Loucy (cell line): ENCODE measurements at regions not wholly inside any gene's neighbourhood (a gene's known extent, or its start where the extent isn't known, plus 50 kb on each side); places are given as distances from the start of the nearest gene placed in this dataset.

Experiments
- H2AFZ ChIP-seq: fragments of 200-600 bp; sonication (generic); 2 replicates; pipeline ENCODE4 v1.6.0; 2016; ENCODE audit warnings: antibody characterized with exemption, mild to moderate bottlenecking, low read length, moderate library complexity
- H3F3A ChIP-seq: fragments of 200-600 bp; 2 replicates; pipeline ENCODE4 v1.6.0; 2016; ENCODE audit warnings: antibody characterized with exemption, low read depth, mild to moderate bottlenecking
- H3K27me3 ChIP-seq: fragments of 200-600 bp; sonication (generic); 2 replicates; pipeline ENCODE4 v1.6.1; 2014; ENCODE audit warnings: low read length, mild to moderate bottlenecking; ENCODE audit not compliant: insufficient read depth, poor library complexity, severe bottlenecking
- H3K36me3 ChIP-seq: fragments of 200-600 bp; sonication (generic); 2 replicates; pipeline ENCODE4 v1.6.1; 2016; ENCODE audit warnings: low read length; ENCODE audit not compliant: insufficient read depth
- H3K4me1 ChIP-seq: fragments of 200-600 bp; sonication (generic); 2 replicates; pipeline ENCODE4 v1.5.1; 2014; ENCODE audit warnings: low read length, mild to moderate bottlenecking; ENCODE audit not compliant: insufficient read depth, poor library complexity, severe bottlenecking
- H3K4me2 ChIP-seq: fragments of 200-600 bp; sonication (generic); 2 replicates; pipeline ENCODE4 v1.6.0; 2014; ENCODE audit warnings: antibody characterized with exemption, low read length, low read depth, mild to moderate bottlenecking; ENCODE audit not compliant: poor library complexity, severe bottlenecking
- H3K4me3 ChIP-seq: fragments of 200-600 bp; sonication (generic); 2 replicates; pipeline ENCODE4 v1.5.1; 2014; ENCODE audit warnings: low read length, mild to moderate bottlenecking, mixed read lengths; ENCODE audit not compliant: poor library complexity, severe bottlenecking
- H3K79me2 ChIP-seq: fragments of 200-600 bp; sonication (generic); 2 replicates; pipeline ENCODE4 v1.6.1; 2014; ENCODE audit warnings: low read length; ENCODE audit not compliant: insufficient read depth
- H3K9ac ChIP-seq: fragments of 200-600 bp; sonication (generic); 2 replicates; pipeline ENCODE4 v1.6.0; 2014; ENCODE audit warnings: mild to moderate bottlenecking, low read depth, low read length, moderate library complexity; ENCODE audit not compliant: poor library complexity, severe bottlenecking
- H3K9me2 ChIP-seq: fragments of 200-600 bp; sonication (generic); replicated peaks from 2 replicates; pipeline ENCODE4 v1.6.1; 2016; ENCODE audit warnings: low read depth, low read length, mixed read lengths
- H3K9me3 ChIP-seq: fragments of 200-600 bp; sonication (generic); 2 replicates; pipeline ENCODE4 v1.6.1; 2014; ENCODE audit warnings: mild to moderate bottlenecking, antibody characterized with exemption, low read length, low read depth; ENCODE audit not compliant: insufficient read depth
- H4K20me1 ChIP-seq: fragments of 200-600 bp; sonication (generic); 2 replicates; pipeline ENCODE4 v1.6.0; 2014; ENCODE audit warnings: antibody characterized with exemption, low read length, mild to moderate bottlenecking; ENCODE audit not compliant: insufficient read depth, poor library complexity, severe bottlenecking
- CTCF ChIP-seq: fragments of 200-600 bp; sonication (generic); conservative IDR thresholded peaks from 2 replicates; pipeline ENCODE4 v1.5.1; 2014; ENCODE audit warnings: mild to moderate bottlenecking, antibody characterized with exemption, low read length
- EZH2phosphoT487 ChIP-seq: fragments of 200-600 bp; IDR thresholded peaks from 2 replicates; pipeline ENCODE4 v1.6.1; 2018; ENCODE audit warnings: antibody characterized with exemption, mild to moderate bottlenecking, moderate library complexity, borderline replicate concordance

GRCh38 chr10:64952042-64952441 lies 1430.8 kb downstream of the REEP3 start:
- no peak overlapping the region for H3K4me3 ChIP-seq
- no peaks in the 10 kb centered on the region for H3K79me2 ChIP-seq
- no peaks in the 10 kb centered on the region for H3K36me3 ChIP-seq
- H4K20me1 ChIP-seq: no peaks in the 10 kb centered on the region
- no peak overlapping the region for H3K4me2 ChIP-seq
- TF ChIP-seq CTCF (no peak), EZH2phosphoT487 (no peak)
- no peak overlapping the region for H2AFZ ChIP-seq
- no peaks in the 10 kb centered on the region for H3K27me3 ChIP-seq
- H3K9me2 ChIP-seq: no peaks in the 10 kb centered on the region
- H3K4me1 ChIP-seq: no peaks in the 10 kb centered on the region
- no peak overlapping the region for H3K9ac ChIP-seq
- no peaks in the 10 kb centered on the region for H3K9me3 ChIP-seq
- H3F3A ChIP-seq: no peaks in the 10 kb centered on the region

- Histone ChIP-seq H3K4me1 (no peaks in the 10 kb centered on the region), H3F3A (no peaks in the 10 kb centered on the region), H3K79me2 (no peaks in the 10 kb centered on the region), H3K4me2 (no peak overlapping the region), H4K20me1 (no peaks in the 10 kb centered on the region), H3K9me2 (no peaks in the 10 kb centered on the region), H3K9ac (no peak overlapping the region), H3K9me3 (no peaks in the 10 kb centered on the region), H2AFZ (no peak overlapping the region), H3K4me3 (no peak overlapping the region), H3K27me3 (no peaks in the 10 kb centered on the region), H3K36me3 (no peaks in the 10 kb centered on the region)
- no peak for TF ChIP-seq CTCF
These were observed 1435.2 kb downstream of the REEP3 start for GRCh38 chr10:64956441-64956840.

GRCh38 chr10:64959116-64959515 lies 1437.9 kb downstream of the REEP3 start:
- Histone ChIP-seq H4K20me1 (no peaks in the 10 kb centered on the region), H3F3A (no peaks in the 10 kb centered on the region), H3K9me3 (no peaks in the 10 kb centered on the region), H3K36me3 (no peaks in the 10 kb centered on the region), H3K4me2 (no peak overlapping the region), H3K9me2 (no peaks in the 10 kb centered on the region), H3K9ac (no peak overlapping the region), H3K4me3 (no peak overlapping the region), H3K4me1 (no peaks in the 10 kb centered on the region), H2AFZ (no peak overlapping the region), H3K79me2 (no peaks in the 10 kb centered on the region), H3K27me3 (no peaks in the 10 kb centered on the region)
- TF ChIP-seq CTCF (no peak), EZH2phosphoT487 (no peak)
